ENCODE measurements at regions not wholly inside any gene's neighbourhood (a gene's known extent, or its start where the extent isn't known, plus 50 kb on each side); places are given as distances from the start of the nearest gene placed in this dataset.

DNA sequence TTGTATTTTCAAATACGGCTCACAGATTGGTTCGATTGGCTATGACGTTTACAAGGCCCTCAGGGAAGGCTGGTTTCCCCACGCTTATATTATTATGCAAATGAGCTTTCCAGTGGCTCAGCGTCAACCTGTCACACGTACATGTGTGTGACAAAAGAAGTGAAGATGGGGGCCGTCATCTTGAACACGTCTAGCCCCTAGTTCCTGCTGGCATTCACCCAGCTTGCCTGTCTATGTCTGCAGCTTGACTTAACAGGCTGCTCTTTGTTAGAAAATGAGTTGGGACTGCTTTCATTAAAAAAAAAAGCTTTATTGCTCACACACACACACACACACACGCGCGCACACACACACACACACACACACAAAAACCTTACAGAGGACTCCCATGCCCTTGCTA is 283.6 kb upstream of the CTSO start:
- no peak overlapping the region for H3K27ac Mint-ChIP-seq
- H3K27me3 Mint-ChIP-seq (ENCODE audit: insufficient read depth, low read depth, poor library complexity), result no peaks in the 10 kb centered on the region
- no peak overlapping the region for H3K4me3 ChIP-seq
- no peaks in the 10 kb centered on the region for H3K9me2 ChIP-seq (ENCODE audit: insufficient read depth)
- peaks cover 4% of the 10 kb centered on the region; the same call in 2 of the 3 replicates for H3K4me1 Mint-ChIP-seq
- no peaks in the 10 kb centered on the region for H3K36me3 Mint-ChIP-seq (ENCODE audit: low read depth)
- DNase-seq (ENCODE audit: low spot score) (peak; percentile 12), ATAC-seq (no peak)
- no peaks in the 10 kb centered on the region for H4K20me1 ChIP-seq (replicated peaks; ENCODE audit: insufficient read depth)
- no peak overlapping the region for H3K27ac ChIP-seq (ENCODE audit: low read depth)
- H3K4me2 ChIP-seq, result no peak overlapping the region
- H3K9me3 Mint-ChIP-seq, result no peaks in the 10 kb centered on the region; the same call in 2 of the 3 replicates
- no peaks in the 10 kb centered on the region for H3K27me3 ChIP-seq (ENCODE audit: insufficient read depth)
- H3K36me3 ChIP-seq (ENCODE audit: insufficient read depth), result no peaks in the 10 kb centered on the region
- no peak for TF ChIP-seq JUNB (IDR thresholded peaks at IDR 0.05; ENCODE audit: unreplicated experiment)
- no peak for TF ChIP-seq NANOG (IDR thresholded peaks at IDR 0.05; ENCODE audit: borderline replicate concordance)
- no peaks in the 10 kb centered on the region for H3K79me2 ChIP-seq (replicated peaks; ENCODE audit: insufficient read depth)
- no peak overlapping the region for H2AFZ ChIP-seq
- H3K4me1 ChIP-seq (ENCODE audit: insufficient read depth), result peaks cover 7% of the 10 kb centered on the region; the same call in 1 of the 2 replicates
- no peak overlapping the region for H3K4me3 Mint-ChIP-seq
- no peaks in the 10 kb centered on the region for H3F3A ChIP-seq (replicated peaks; ENCODE audit: low read depth)

DNA sequence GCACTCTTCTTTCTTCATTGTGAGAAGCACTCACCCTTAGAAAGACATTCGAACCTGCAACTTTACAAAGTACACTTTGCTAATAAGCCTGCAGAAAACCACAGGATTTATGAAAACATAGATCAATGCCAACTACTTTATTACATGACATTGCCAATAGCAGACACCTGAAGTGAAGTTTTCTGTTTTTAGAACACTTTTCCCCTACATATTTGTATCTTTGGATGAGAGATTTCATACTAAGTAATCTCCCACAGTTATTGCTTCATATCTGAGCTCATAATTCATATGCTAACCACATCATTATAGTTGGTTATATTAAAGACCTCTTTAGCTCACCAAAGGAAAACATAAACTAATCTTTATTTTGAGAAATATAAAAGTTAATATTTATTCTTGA is 276.5 kb upstream of the CTSO start:
- H2AFZ ChIP-seq, result no peak overlapping the region
- no peak for TF ChIP-seq JUNB (IDR thresholded peaks at IDR 0.05; ENCODE audit: unreplicated experiment)
- no peak for TF ChIP-seq EZH2phosphoT487 (IDR thresholded peaks at IDR 0.05; ENCODE audit: unreplicated experiment)
- TF ChIP-seq ZNF331 (CRISPR knock-in tag; IDR thresholded peaks at IDR 0.05; ENCODE audit: low read depth), result no peak
- TF ChIP-seq ZNF114 (CRISPR knock-in tag; IDR thresholded peaks at IDR 0.05), result no peak
- TF ChIP-seq STAT1 (IDR thresholded peaks at IDR 0.05; ENCODE audit: unreplicated experiment), result no peak
- TF ChIP-seq NANOG (IDR thresholded peaks at IDR 0.05; ENCODE audit: borderline replicate concordance), result no peak
- TF ChIP-seq CTCF (conservative IDR thresholded peaks at IDR 0.05; ENCODE audit: low read depth in 2 of 2), result no peak
- TF ChIP-seq EZH2 (IDR thresholded peaks at IDR 0.05; ENCODE audit: low read depth, unreplicated experiment), result no peak
- TF ChIP-seq CREB1 (CRISPR knock-in tag; IDR thresholded peaks at IDR 0.05; ENCODE audit: low read depth), result no peak
- TF ChIP-seq ZNF462 (CRISPR knock-in tag; IDR thresholded peaks at IDR 0.05), result no peak
- TF ChIP-seq, protein P1, sequence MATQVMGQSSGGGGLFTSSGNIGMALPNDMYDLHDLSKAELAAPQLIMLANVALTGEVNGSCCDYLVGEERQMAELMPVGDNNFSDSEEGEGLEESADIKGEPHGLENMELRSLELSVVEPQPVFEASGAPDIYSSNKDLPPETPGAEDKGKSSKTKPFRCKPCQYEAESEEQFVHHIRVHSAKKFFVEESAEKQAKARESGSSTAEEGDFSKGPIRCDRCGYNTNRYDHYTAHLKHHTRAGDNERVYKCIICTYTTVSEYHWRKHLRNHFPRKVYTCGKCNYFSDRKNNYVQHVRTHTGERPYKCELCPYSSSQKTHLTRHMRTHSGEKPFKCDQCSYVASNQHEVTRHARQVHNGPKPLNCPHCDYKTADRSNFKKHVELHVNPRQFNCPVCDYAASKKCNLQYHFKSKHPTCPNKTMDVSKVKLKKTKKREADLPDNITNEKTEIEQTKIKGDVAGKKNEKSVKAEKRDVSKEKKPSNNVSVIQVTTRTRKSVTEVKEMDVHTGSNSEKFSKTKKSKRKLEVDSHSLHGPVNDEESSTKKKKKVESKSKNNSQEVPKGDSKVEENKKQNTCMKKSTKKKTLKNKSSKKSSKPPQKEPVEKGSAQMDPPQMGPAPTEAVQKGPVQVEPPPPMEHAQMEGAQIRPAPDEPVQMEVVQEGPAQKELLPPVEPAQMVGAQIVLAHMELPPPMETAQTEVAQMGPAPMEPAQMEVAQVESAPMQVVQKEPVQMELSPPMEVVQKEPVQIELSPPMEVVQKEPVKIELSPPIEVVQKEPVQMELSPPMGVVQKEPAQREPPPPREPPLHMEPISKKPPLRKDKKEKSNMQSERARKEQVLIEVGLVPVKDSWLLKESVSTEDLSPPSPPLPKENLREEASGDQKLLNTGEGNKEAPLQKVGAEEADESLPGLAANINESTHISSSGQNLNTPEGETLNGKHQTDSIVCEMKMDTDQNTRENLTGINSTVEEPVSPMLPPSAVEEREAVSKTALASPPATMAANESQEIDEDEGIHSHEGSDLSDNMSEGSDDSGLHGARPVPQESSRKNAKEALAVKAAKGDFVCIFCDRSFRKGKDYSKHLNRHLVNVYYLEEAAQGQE (IDR thresholded peaks at IDR 0.05; ENCODE audit: unreplicated experiment), result no peak

More for the DNA sequence above, 276.5 kb upstream of the CTSO start:
- no peaks in the 10 kb centered on the region for H3K36me3 ChIP-seq (ENCODE audit: insufficient read depth)
- Mint-ChIP-seq H3K36me3 (ENCODE audit: low read depth) (no peaks in the 10 kb centered on the region), H3K27me3 (ENCODE audit: insufficient read depth, low read depth, poor library complexity) (no peaks in the 10 kb centered on the region), H3K27ac (no peak overlapping the region), H3K4me3 (no peak overlapping the region), H3K4me1 (no peaks in the 10 kb centered on the region), H3K9me3 (no peaks in the 10 kb centered on the region; the same call in 2 of the 3 replicates)
- no peak for ATAC-seq
- H3K9me2 ChIP-seq (ENCODE audit: insufficient read depth), result peaks cover 6% of the 10 kb centered on the region; the same call in 1 of the 2 replicates
- no peaks in the 10 kb centered on the region for H3K27me3 ChIP-seq (ENCODE audit: insufficient read depth)
- H3K4me1 ChIP-seq (ENCODE audit: insufficient read depth), result no peaks in the 10 kb centered on the region
- H3K79me2 ChIP-seq (replicated peaks; ENCODE audit: insufficient read depth), result no peaks in the 10 kb centered on the region
- no peak overlapping the region for H3K4me2 ChIP-seq
- H3F3A ChIP-seq (replicated peaks; ENCODE audit: low read depth), result no peaks in the 10 kb centered on the region
- H4K20me1 ChIP-seq (replicated peaks; ENCODE audit: insufficient read depth), result no peaks in the 10 kb centered on the region
- H3K27ac ChIP-seq (ENCODE audit: low read depth), result no peak overlapping the region
- H3K4me3 ChIP-seq, result no peak overlapping the region
- DNase-seq (ENCODE audit: low spot score), result no peak

Measured in GM23338 (cell line).